HG03378 (cell line): ENCODE measurements at regions not wholly inside any gene's neighbourhood (a gene's known extent, or its start where the extent isn't known, plus 50 kb on each side); places are given as distances from the start of the nearest gene placed in this dataset.
"Not testable (repeated sequence)": the region's sequence is repeated elsewhere in the genome, so short reads cannot be mapped to it uniquely, and the experiment has no call there.

Experiments
- ATAC-seq: cut with Tn5 transposase; IDR thresholded peaks from one replicate; pipeline ENCODE4 v1.9.1; 2021; ENCODE audit warnings: mild to moderate bottlenecking, moderate library complexity; ENCODE audit not compliant: unreplicated experiment

DNA sequence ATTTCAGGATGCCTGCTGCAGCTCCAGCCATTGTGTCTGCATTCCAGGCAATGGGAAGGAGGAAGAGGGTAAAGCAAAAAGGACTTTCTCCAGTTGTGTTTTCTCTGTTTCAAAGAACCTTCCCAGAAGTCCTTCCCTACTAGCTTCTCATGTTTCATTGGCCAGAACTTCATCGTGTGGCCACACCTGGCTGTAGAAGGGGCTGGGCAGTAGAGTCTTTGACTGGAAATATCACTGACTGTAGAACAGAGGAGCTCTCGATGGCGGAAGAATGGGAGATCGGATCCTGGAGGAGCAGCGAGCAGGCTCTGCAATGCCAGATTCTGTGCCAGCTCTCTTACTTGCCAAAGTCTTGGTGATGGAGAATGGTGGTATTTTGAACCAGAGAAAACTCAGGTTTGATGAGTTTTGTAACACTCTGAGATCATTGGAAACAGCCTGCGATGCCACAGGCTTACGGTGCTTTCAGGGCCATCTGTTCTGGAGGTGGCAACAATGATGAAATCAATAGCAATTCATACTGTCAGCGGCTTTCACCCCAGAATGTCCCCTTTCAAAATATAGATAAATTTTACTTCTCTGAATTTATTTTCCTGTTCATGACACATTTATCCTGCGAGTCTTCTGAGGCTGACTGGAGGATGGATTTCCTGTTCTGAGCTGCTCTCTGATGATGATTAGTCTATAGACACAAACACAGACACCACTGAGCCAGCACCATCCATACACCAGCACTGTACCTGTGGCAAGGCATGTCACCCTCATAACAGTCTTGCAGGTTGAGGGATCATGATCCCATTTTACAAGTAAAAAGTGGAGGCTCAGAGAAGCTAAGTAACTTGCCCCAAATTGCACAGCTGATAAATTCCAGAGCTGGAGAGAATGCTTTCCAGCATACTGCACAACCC, 204.2 kb downstream of the EMX2 start:
- ATAC-seq = no peak

DNA sequence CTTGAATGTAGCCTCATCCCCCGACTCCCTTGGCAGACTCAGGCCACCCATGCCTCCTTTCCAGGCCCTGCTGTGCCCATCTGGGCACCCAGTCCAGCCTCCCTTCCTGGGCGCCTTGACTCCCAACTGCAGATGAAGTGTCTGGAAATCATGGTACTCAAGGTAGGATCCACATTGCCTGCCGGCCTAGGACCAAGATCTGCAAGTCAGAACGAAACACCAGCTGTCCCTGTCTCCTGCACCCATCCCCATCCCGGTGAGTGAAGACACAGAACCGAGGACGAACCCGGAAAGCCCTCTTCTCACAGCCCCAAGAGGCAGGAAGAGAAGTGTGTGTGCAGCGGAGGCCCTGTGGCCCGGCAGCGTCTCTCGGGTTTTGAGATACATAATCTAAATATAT, 205.1 kb downstream of the EMX2 start:
- ATAC-seq = no peak

DNA sequence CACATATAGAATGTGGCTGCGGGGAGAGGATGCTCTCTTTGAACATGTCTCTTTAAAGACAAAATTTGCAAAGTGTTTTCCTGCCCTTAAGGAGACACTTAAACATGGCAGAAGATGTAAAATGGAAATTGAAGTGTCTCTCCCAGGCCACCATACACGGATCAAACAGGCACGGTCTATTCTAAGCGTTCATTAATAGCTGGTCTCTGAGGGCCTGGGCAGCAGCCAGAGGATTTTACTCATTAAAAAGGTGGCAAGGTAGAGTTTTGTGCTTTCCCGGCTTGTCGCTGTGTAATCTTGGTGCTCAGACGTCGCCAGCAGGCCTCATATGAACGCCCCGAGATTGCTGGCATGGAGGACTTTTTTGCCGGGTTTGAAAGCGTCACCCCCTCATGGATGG, 205.5 kb downstream of the EMX2 start:
- ATAC-seq = no peak

DNA sequence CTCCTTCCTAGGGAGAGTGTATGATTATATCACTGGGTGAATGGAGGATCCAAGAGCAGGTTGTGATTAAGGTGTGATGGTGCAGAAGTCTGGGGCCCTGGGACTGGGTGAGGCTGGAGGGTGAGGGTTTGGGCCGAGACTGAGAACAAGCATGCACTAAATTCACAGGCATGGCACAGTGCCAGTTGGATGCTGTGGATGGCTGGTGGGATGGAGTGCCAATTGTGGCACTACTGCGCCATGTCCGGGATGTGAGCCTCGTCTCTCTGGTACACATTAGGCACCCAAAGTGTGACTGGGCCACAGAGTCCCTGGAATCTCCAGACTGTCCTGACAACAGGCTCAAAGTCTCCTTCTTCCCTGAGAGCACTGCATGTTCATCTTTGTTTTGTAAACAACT, 208.1 kb downstream of the EMX2 start:
- ATAC-seq = no peak

DNA sequence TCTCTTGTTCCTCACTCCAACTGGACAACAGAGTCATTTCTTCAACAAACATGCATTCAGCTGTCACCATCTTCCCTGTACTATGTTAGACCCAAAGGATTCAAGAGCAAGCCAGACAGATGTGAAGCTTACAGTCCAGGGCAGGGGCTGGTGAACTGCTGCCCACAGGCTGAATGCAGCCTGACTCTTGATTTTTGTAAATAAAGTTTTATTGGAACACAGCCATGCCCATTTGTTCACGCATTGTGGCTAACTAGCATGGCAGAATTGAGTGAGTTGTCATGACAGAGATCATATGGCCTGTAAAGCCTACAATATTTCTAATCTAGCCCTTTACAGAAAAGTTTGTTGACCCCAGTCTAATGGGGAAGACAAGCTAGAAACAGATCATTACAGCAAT, 208.7 kb downstream of the EMX2 start:
- ATAC-seq = no peak

DNA sequence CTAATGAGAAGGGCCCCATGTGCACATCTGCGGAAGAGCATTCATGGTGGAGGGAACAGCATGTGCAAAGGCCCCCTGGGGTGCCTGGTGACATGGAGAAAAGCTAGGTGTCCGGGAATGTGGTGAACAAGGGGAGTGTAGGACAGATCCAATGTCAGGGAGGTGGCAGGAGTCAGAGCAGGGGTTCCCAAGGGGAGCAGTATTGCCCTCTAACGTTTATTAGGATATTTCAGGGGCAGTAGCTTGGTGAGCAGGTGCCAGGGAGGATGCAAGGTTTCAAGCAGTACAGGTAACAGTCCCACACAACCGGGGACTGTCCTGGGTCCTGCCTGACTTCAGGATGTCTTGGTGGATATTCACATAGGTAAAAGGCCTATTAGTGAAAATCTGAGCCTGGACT, 209.6 kb downstream of the EMX2 start:
- no peak for ATAC-seq

DNA sequence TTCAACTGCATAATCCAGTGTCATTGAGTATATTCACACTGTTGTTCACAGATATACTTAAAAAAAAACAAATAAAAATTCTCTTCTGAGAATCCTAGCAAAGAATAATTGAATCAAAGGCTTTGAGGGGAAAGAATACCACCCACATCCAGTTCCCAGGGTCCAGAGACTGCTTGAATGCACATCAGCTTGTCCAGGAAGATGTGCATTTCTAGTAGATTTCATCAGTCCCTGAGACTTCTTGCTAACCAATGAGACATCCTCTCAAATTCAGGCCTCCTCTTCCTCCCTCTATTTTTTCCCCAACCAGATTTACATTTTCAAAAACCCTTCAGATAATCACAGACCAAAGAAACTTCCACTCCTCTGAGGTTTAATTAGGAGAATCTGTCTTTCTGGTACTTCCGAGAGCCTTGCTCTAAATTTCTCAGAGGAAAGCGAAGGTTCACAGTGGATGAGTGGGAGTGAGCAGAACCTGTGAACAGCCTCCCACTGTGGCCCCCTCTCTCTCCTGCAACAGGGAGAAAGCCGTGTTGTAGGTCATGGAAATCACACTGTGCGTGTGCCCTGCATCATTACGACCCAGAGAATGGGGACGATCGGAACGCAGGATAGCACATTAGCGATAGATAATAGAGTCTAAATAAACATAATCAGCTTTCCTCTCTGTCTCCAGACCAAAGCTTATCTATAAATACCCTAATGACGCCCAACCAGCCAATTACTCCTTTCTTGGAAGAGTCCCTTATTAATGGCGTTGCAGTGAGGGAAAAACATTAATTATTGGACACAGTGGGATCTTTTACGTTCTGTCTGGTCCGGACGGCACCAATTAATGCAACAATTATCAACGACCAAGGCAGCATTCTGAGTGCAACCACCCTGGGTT, 212.5 kb downstream of the EMX2 start:
- ATAC-seq = no peak

DNA sequence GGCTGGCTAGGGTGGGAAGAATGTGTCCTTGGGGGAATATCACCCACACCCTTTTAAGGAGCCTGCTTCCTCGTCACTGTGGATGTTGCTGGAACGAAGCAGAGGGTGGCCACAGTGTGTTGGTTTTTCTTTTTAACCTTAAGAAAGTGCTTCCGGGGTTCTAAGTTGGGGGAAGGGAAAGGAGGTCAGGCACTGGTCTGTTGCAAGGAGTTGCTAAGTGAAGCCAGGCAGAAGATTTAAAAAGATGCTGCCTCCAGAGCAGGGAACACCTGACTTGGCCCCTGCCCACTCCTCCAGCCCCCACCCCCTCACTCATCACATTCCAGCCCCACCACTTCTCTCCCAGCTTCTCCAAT, 213.1 kb downstream of the EMX2 start:
- no peak for ATAC-seq

DNA sequence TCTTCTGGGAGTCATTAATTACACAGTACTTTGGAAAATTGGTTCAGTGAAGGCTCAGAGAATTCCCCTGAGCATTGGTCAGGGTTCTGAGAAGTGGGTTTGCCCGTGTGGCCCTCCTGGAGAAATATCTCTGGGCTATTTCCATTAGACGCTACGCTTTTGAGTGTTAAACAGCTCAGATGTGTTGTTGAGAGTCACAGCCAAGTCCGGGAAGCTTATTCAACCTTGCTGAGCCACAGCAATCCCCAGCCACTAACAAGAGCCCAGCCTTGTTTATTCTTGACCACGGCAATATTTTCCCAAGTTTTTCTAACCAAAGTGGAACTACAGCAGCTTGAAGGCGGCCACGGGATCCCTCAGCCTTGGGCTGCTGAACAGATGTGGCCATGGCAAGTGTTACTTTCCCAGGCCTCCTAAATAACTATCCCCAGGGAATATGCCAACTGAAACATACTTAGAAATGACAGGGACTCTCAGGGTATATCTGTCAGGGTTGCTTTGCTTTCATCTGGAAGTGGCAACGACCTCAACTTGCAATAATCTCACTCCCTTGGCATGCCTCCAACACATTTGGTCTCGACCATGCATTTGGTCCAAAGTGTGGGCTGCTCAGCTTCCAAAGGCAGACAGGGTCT, 214.7 kb downstream of the EMX2 start:
- no peak for ATAC-seq

DNA sequence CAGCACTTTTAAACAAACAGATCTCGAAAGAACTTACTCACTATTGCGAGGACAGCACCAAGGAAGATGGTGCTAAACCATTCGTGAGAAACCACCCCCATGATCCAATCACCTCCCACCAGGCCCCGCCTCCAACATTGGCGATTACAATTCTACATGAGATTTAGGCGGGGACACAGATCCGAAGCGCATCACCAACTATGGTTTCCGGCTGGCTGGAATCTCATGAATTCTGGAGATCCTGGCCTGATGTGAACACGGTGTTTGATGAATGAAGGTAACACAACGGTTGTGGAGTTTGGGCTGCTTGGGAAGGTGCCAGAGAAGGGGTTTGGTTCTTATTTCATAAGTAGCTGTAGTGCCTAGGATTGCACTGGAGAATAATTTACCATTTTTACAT, 216.7 kb downstream of the EMX2 start:
- ATAC-seq = no peak

DNA sequence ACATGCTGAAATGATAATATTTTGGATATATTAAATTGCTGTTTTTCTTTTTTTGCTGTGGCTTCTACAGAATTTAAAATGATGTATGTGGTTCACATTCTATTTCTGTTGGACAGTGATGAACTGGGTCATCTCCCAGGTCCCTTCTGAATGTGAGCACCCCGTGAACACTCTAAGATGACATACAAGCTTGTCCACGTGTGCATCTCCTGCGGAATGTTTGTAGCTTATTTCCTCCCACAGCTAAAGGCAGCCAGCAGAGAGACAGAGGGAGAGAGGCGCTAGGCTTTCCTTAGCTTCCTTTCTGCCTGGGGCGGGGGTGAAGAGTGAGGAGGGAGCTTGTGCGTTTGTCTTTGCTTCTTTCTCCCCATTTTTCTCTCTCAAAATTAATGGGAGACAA, 219.1 kb downstream of the EMX2 start:
- no peak for ATAC-seq

DNA sequence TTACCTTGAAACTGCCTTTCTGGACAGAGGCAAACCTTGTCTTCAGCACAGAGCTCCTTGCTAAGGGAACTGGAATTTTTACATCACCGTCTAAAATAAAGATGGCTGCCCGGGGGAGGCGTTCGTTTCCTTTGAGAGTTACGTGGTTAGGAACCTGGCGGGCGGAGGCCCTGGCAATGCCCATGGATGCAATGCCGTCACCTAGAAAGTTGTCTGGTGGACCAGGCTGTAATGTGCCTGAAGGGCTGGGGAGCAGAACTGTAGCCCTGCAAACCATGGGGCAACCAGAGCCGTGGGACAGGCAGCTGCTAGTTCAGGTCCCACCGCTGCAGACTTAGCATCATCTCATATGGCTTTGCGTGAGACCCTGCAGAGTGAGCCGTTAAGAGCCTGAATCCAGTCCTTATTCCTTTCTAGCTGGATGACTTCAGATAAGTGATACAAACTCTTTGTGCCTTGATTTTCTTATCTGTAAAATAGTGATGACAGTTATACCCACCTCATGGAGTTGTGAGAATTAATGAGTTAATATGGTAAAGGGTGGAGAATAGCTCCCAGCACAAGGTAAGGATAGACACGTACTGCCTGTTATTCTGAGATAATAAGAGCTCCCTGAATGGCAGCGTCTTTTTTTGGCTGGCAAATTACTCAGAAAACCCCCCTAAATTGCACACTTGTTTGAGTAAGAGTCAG, 219.7 kb downstream of the EMX2 start:
- no peak for ATAC-seq

DNA sequence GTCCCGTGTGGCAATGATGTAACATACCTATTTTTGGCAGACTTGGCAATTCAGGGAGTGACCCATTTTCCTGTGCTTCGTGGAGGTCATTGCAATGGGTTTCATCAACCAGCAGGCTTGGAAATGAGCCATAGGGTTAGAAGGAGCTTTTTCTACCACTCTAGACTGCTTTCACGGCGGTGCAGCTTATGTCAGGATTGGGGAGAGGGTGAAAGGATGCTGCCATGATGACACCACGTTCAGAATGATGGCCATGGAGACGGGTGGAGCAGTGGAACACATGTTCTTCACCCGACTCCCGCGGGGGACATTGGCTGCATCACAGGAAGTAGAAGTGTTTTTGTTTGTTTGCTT, 220.2 kb downstream of the EMX2 start:
- ATAC-seq = no peak

DNA sequence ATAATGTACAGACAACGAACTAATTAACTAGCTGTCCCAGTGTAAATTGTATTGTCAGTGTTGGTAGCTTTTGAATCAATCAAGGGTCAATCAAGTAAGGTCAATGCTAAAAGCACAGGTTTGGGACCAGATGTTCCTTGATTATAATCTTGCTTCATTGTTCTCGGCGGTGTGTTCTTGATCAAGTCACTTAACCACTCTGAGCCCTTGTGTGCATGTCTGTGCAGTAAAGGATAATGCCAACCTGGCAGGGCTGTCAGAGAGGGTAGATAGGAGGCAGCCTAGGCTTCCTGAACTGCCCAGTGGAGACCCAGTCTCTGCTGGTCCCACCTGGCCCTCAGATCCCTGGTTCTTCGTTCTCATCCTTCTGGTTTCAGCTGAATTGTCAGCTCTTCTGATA, 221.0 kb downstream of the EMX2 start:
- ATAC-seq = no peak

DNA sequence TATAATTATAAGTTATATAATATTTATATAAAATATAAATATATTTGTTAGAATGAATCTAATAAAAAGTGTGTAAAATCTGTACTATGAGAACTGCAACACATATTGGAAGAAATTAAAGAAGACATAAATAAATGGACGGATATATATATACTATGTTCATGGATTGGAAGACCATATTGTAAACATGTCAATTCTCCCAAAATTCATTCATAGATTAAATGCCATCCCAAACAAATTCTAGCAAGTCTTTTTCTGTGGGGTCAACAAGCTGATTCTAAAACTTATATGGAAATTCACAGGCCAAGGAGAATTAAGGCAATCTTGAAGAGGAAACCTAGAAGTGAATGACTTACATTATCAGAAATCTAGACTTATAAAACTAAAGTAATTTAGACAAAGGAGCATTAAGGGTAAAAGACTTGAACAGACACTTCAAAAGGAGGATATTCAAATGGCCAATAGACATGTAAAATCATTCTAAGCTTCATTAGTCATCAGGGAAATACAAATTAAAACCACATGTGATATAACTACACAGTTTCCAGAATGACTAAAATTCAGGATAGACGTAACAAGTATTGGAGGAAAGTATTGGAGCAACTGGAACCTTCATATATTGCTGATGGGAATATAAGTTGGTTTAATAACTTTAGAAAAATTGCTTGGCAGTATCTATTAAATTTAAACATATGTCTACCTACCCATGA, 225.9 kb downstream of the EMX2 start:
- ATAC-seq = no peak

DNA sequence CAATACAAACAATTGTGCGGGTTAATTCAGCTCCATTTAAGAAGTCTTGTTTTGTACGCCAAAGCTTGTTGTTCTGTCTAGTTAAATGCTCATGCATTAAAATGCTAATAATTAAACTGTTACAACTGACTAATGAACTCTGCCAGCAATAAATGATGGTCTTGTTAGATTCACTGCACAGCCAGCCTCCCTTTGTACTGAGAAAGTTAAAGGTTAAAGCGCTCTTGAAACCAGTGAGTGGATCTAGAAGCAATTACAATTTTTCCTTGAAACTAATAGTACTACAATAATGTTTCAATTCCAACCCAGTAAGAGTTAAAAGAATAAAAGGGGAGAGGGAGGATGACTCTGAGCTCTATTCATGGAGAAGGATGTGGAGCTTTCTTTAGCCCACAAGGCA, 233.0 kb downstream of the EMX2 start:
- no peak for ATAC-seq

DNA sequence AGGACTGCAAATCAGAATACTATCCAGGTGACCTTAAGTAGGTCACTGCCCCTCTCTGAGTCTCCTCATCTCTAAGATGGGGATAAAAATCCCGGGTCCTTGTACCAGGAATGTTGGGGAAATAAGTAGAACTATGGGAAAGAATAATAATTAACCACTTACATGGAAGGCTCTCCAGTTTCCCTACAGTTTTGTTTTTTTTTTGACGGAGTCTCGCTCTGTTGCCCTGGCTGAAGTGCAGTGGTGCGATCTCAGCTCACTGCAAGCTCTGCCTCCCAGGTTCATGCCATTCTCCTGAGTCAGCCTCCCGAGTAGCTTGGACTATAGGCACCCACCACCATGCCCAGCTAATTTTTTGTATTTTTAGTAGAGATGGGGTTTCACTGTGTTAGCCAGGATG, 234.7 kb downstream of the EMX2 start:
- ATAC-seq = not testable (repeated sequence)

DNA sequence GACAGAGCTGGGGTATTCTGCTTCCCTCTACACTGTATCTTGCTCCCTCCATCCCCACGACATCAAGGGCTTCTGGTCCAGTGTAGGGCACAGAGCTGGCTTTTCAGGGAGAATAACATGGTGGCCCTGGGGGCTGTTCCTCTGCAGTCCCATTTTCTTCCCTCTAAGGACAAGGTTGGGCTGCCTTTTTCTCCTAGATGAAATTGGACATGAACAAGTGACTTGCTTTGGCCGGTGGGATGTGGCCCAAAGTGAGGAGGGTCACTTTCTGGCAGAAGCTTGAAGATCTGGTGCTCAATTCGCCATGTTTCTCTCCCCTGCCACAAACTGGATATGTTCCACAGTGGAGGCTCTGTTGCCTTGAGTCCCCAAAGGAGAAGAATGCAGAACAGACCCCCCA, 235.7 kb downstream of the EMX2 start:
- ATAC-seq = no peak

DNA sequence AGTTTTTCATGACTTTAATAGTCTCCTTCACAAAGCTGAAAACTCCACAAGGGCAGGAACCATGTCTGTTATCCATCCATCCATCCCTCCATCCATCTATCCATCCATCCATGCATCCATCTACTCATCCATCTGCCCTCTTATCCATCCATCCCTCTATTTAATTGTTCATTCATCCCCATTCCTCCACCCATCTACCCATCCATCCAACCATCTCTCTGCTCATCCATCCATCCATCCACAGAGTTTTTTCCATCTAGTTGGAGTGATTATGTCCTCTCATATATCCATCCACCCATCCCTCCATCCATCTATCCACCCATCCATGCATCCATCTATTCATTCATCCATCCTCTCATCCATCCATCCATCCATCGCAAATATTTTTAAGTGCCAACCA, 237.9 kb downstream of the EMX2 start:
- no peak for ATAC-seq

DNA sequence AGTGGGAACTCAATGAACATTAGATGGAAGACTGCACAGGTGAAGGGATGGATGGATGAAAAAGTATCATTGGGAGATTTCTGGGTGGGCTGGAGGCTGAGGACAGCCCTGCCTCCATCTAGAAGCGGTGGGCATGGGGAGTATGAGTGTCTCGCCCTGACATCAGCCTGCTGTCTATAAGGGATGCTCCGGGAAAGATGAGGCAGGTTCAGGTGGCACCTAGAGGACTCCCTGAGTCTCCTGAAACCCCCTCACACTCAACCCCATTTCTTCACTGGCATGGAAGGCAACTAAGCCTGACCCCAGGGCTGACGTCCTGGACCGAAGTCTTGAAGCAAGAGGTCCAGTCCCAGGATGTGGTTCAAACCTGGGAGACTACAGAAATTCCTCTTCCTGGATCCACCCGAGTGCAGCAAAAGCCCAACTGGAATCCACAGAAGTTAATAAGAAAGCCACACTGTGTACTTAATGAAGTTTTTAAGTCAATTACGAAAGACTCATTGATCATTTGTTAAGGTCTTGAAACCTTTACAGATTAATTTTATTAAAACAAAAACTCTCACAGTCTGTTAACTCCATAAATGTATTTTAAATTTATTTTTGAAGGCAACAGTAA, 238.8 kb downstream of the EMX2 start:
- ATAC-seq = no peak
